Lower lobe of right lung (tissue), 2 donors: ENCODE measurements at regions not wholly inside any gene's neighbourhood (a gene's known extent, or its start where the extent isn't known, plus 50 kb on each side); places are given as distances from the start of the nearest gene placed in this dataset.

Experiments used
- ATAC-seq, 2 donors: fragments of 200-7000 bp; cut with Tn5 transposase; one replicate each; pipeline ENCODE4 v1.9.1; 2020 to 2022; ENCODE audit warnings: mild to moderate bottlenecking in 2 of 2, moderate library complexity in 2 of 2
- DNase-seq: peaks from one replicate; pipeline ENCODE4 v3.0.0-alpha.2; 2020
- H3K27ac ChIP-seq: fragments of 200-600 bp; one replicate; pipeline ENCODE4 v1.8.0; 2022
- H3K27me3 ChIP-seq: fragments of 200-600 bp; one replicate; pipeline ENCODE4 v1.8.0; 2022; ENCODE audit warnings: low read depth
- H3K36me3 ChIP-seq: fragments of 200-600 bp; one replicate; pipeline ENCODE4 v1.8.0; 2022; ENCODE audit warnings: mild to moderate bottlenecking
- H3K4me1 ChIP-seq: fragments of 200-600 bp; one replicate; pipeline ENCODE4 v1.8.0; 2022
- H3K4me3 ChIP-seq: fragments of 200-600 bp; one replicate; pipeline ENCODE4 v1.8.0; 2022; ENCODE audit warnings: mild to moderate bottlenecking
- H3K9me3 ChIP-seq: fragments of 200-600 bp; one replicate; pipeline ENCODE4 v1.8.0; 2022
- CTCF ChIP-seq: fragments of 200-600 bp; IDR thresholded peaks from one replicate; pipeline ENCODE4 v1.8.0; 2022; ENCODE audit warnings: antibody characterized with exemption, mild to moderate bottlenecking
- intact Hi-C: fragments of 100-400 bp; cut with DNase I; formaldehyde crosslinking; loops from one replicate; pipeline ENCODE4 v1.11.0; 2022
- donor health status: DM: no; HTN: yes; CAD: no; lungs with severe emphysema.

GRCh38 chr16:50475170-50475569, 73.0 kb upstream of the NKD1 start:
- Histone ChIP-seq H3K4me3 (no peak overlapping the region), H3K36me3 (no peaks in the 10 kb centered on the region), H3K27ac (no peak overlapping the region), H3K27me3 (no peaks in the 10 kb centered on the region), H3K4me1 (no peaks in the 10 kb centered on the region), H3K9me3 (no peaks in the 10 kb centered on the region)
- intact Hi-C loops: no loop called here
- ATAC-seq (no peak), DNase-seq (no peak)
- no peak for TF ChIP-seq CTCF

GRCh38 chr16:50474138-50474537, 74.1 kb upstream of the NKD1 start:
- no peak for TF ChIP-seq CTCF
- intact Hi-C loops: no loop called here
- no peak for ATAC-seq
- Histone ChIP-seq H3K9me3 (no peaks in the 10 kb centered on the region), H3K27me3 (peaks cover 8% of the 10 kb centered on the region), H3K27ac (no peak overlapping the region), H3K4me1 (no peaks in the 10 kb centered on the region), H3K36me3 (no peaks in the 10 kb centered on the region), H3K4me3 (no peak overlapping the region)
- DNase-seq: no peak

GRCh38 chr16:50473356-50473945, 74.7 kb upstream of the NKD1 start:
- H3K36me3 ChIP-seq: no peaks in the 10 kb centered on the region
- intact Hi-C loops: no loop called here
- H3K9me3 ChIP-seq: no peaks in the 10 kb centered on the region
- peaks cover 14% of the 10 kb centered on the region for H3K27me3 ChIP-seq
- no peak overlapping the region for H3K27ac ChIP-seq
- no peak for DNase-seq
- TF ChIP-seq CTCF: no peak
- no peak overlapping the region for H3K4me3 ChIP-seq
- H3K4me1 ChIP-seq: peaks cover 2% of the 10 kb centered on the region
- ATAC-seq: no peak

- DNase-seq (no peak), ATAC-seq (no peak)
- no peaks in the 10 kb centered on the region for H3K9me3 ChIP-seq
- intact Hi-C loops: no loop called here
- H3K4me1 ChIP-seq: peaks cover 11% of the 10 kb centered on the region
- TF ChIP-seq CTCF: no peak
- H3K27ac ChIP-seq: no peak overlapping the region
- H3K36me3 ChIP-seq: no peaks in the 10 kb centered on the region
- H3K27me3 ChIP-seq: peaks cover 24% of the 10 kb centered on the region
- H3K4me3 ChIP-seq: no peak overlapping the region
Measured at GRCh38 chr16:50472472-50472871, 75.7 kb upstream of the NKD1 start.

GRCh38 chr16:50470687-50471086, 77.5 kb upstream of the NKD1 start:
- H3K9me3 ChIP-seq: no peaks in the 10 kb centered on the region
- peaks cover 40% of the 10 kb centered on the region for H3K27me3 ChIP-seq
- H3K4me1 ChIP-seq: peaks cover 11% of the 10 kb centered on the region
- H3K27ac ChIP-seq: no peak overlapping the region
- no peak overlapping the region for H3K4me3 ChIP-seq
- TF ChIP-seq CTCF: no peak
- intact Hi-C loops: no loop called here
- no peak for ATAC-seq
- no peaks in the 10 kb centered on the region for H3K36me3 ChIP-seq
- DNase-seq: no peak
